SK-N-MC (cell line): ENCODE measurements at regions not wholly inside any gene's neighbourhood (a gene's known extent, or its start where the extent isn't known, plus 50 kb on each side); places are given as distances from the start of the nearest gene placed in this dataset.

Experiments used
- EZH2 ChIP-seq: fragments of 200-600 bp; sonication (generic); IDR thresholded peaks from one replicate; pipeline ENCODE4 v1.6.1; 2017; ENCODE audit warnings: antibody characterized with exemption
- POLR2AphosphoS5 ChIP-seq: IDR thresholded peaks from 2 replicates; pipeline ENCODE4 v1.6.1; 2012; ENCODE audit warnings: mild to moderate bottlenecking, low read depth, low read length, borderline replicate concordance

DNA sequence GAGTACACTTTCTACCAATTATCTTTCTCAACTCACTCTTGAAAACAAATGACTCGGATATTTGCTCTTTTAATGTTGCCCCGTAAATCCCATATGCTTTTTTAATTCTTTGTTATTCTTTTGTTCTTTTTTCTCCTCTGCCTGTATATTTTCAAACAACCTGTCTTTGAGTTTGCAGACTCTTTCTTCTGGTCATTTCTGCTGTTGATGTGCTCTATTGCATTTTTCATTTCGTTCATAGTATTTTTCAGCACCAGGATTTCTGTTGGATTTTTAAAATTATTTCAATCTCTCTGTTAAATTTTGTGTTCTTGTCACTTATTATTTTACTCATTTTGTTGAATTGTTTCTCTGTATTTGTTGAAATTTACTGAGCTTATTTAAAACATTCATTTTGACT lies 146.8 kb upstream of the B3GALT2 start:
- TF ChIP-seq POLR2AphosphoS5 (no peak), EZH2 (no peak)
